HG03108 (cell line): ENCODE measurements at regions not wholly inside any gene's neighbourhood (a gene's known extent, or its start where the extent isn't known, plus 50 kb on each side); places are given as distances from the start of the nearest gene placed in this dataset.
"Not testable (repeated sequence)": the region's sequence is repeated elsewhere in the genome, so short reads cannot be mapped to it uniquely, and the experiment has no call there.

ENCODE experiments used
- ATAC-seq: cut with Tn5 transposase; IDR thresholded peaks from one replicate; pipeline ENCODE4 v1.9.1; 2021; ENCODE audit warnings: moderate library complexity; ENCODE audit not compliant: unreplicated experiment

GRCh38 chr11:39462506-39462905, 1996.9 kb downstream of the LRRC4C start:
- ATAC-seq: no peak

GRCh38 chr11:39461066-39461465, 1998.4 kb downstream of the LRRC4C start:
- ATAC-seq: no peak

GRCh38 chr11:39459606-39460005, 1999.8 kb downstream of the LRRC4C start:
- no peak for ATAC-seq

- ATAC-seq: no peak
These were observed 2001.0 kb downstream of the LRRC4C start for GRCh38 chr11:39458481-39458880.

- ATAC-seq: no peak
These were observed 2015.9 kb downstream of the LRRC4C start for GRCh38 chr11:39443424-39444022.

- ATAC-seq: no peak
These were observed 2017.3 kb downstream of the LRRC4C start for GRCh38 chr11:39442177-39442576.

GRCh38 chr11:39435641-39436040, 2023.8 kb downstream of the LRRC4C start:
- no peak for ATAC-seq

- ATAC-seq: no peak
These were observed 2025.0 kb downstream of the LRRC4C start for GRCh38 chr11:39434466-39434865.

GRCh38 chr11:39432929-39433328, 2026.5 kb downstream of the LRRC4C start:
- ATAC-seq: no peak

GRCh38 chr11:39425226-39425625, 2034.2 kb downstream of the LRRC4C start:
- no peak for ATAC-seq

- no peak for ATAC-seq
These were observed 2047.3 kb downstream of the LRRC4C start for GRCh38 chr11:39412117-39412516.

GRCh38 chr11:39385911-39386310, 2073.5 kb downstream of the LRRC4C start:
- ATAC-seq: no peak

- ATAC-seq: no peak
These were observed 2084.3 kb downstream of the LRRC4C start for GRCh38 chr11:39374963-39375698.

- ATAC-seq: no peak
These were observed 2091.9 kb downstream of the LRRC4C start for GRCh38 chr11:39367534-39367933.

- no peak for ATAC-seq
These were observed 2093.5 kb downstream of the LRRC4C start for GRCh38 chr11:39365809-39366436.

GRCh38 chr11:39363571-39363970, 2095.9 kb downstream of the LRRC4C start:
- no peak for ATAC-seq

- ATAC-seq: no peak
These were observed 2097.9 kb downstream of the LRRC4C start for GRCh38 chr11:39361557-39361956.

- ATAC-seq: no peak
These were observed 2113.5 kb downstream of the LRRC4C start for GRCh38 chr11:39345834-39346442.

GRCh38 chr11:39341461-39341860, 2118.0 kb downstream of the LRRC4C start:
- ATAC-seq: no peak

- ATAC-seq: not testable (repeated sequence)
These were observed 2126.4 kb downstream of the LRRC4C start for GRCh38 chr11:39333006-39333405.

GRCh38 chr11:39327302-39327701, 2132.2 kb downstream of the LRRC4C start:
- ATAC-seq: no peak

GRCh38 chr11:39311888-39312287, 2147.6 kb downstream of the LRRC4C start:
- ATAC-seq: not testable (repeated sequence)
